WTC11 (cell line): ENCODE measurements at regions not wholly inside any gene's neighbourhood (a gene's known extent, or its start where the extent isn't known, plus 50 kb on each side); places are given as distances from the start of the nearest gene placed in this dataset.

ENCODE experiments used
- ATAC-seq: fragments of 200-7000 bp; cut with Tn5 transposase; 2 replicates; pipeline ENCODE4 v1.10.0; 2021; ENCODE audit warnings: mild to moderate bottlenecking, moderate library complexity
- CTCF ChIA-PET: fragments of 300-600 bp; sonication (Branson Sonifier 250); formaldehyde crosslinking; loops from one replicate; lab custom pipeline; 2021; ENCODE audit warnings: antibody characterized with exemption; lab: Charles Lee
- POLR2A ChIA-PET: fragments of 350-600 bp; sonication (Branson Sonifier 250); formaldehyde crosslinking; loops from one replicate; lab custom pipeline; 2021; ENCODE audit warnings: antibody characterized with exemption; lab: Charles Lee
- DNase-seq: peaks from one replicate; pipeline ENCODE4 v3.0.0; 2021; ENCODE audit warnings: low spot score
- H3K27ac Mint-ChIP-seq: 2 replicates; pipeline ENCODE4 v1.8.0; 2021; ENCODE audit warnings: mixed read lengths
- H3K27me3 Mint-ChIP-seq: 2 replicates; pipeline ENCODE4 v1.8.0; 2021; ENCODE audit warnings: low read depth, mild to moderate bottlenecking, moderate library complexity, mixed read lengths
- H3K36me3 Mint-ChIP-seq: 2 replicates; pipeline ENCODE4 v1.8.0; 2021; ENCODE audit warnings: mixed read lengths
- H3K4me1 Mint-ChIP-seq: 2 replicates; pipeline ENCODE4 v1.8.0; 2022; ENCODE audit warnings: mixed read lengths
- H3K4me3 Mint-ChIP-seq: 2 replicates; pipeline ENCODE4 v1.8.0; 2021; ENCODE audit warnings: mild to moderate bottlenecking, moderate library complexity, mixed read lengths
- H3K9me3 Mint-ChIP-seq: 2 replicates; pipeline ENCODE4 v1.8.0; 2021; ENCODE audit warnings: mixed read lengths
- ATF1 ChIP-seq: sonication (generic); formaldehyde crosslinking; IDR thresholded peaks from 2 replicates; pipeline ENCODE4 v1.8.1; 2023; ENCODE audit warnings: mild to moderate bottlenecking, moderate library complexity, missing genetic modification reagents
- ELF4 ChIP-seq: sonication (generic); formaldehyde crosslinking; IDR thresholded peaks from 2 replicates; pipeline ENCODE4 v1.8.1; 2022; ENCODE audit warnings: low read depth, mild to moderate bottlenecking, moderate library complexity, missing genetic modification reagents
- EMX1 ChIP-seq: fragments of 250-450 bp; sonication (Bioruptor Pico); IDR thresholded peaks from 2 replicates; pipeline ENCODE4 v1.8.0; 2021; ENCODE audit warnings: mild to moderate bottlenecking
- FOXJ3 ChIP-seq: sonication (generic); formaldehyde crosslinking; IDR thresholded peaks from 2 replicates; pipeline ENCODE4 v1.9.0; 2021; ENCODE audit warnings: missing genetic modification reagents, mild to moderate bottlenecking, borderline replicate concordance
- GABPB1 ChIP-seq: sonication (generic); formaldehyde crosslinking; IDR thresholded peaks from 2 replicates; pipeline ENCODE4 v1.8.1; 2023; ENCODE audit warnings: mild to moderate bottlenecking, missing genetic modification reagents
- GRHL2 ChIP-seq: fragments of 250-450 bp; sonication (Bioruptor Pico); IDR thresholded peaks from 2 replicates; pipeline ENCODE4 v1.8.0; 2022; ENCODE audit warnings: mild to moderate bottlenecking, moderate library complexity; ENCODE audit not compliant: insufficient replicate concordance, severe bottlenecking
- GTF2I ChIP-seq: fragments of 250-450 bp; sonication (Bioruptor Pico); conservative IDR thresholded peaks from 2 replicates; pipeline ENCODE4 v1.4.0; 2021; ENCODE audit warnings: mild to moderate bottlenecking
- KAT7 ChIP-seq: sonication (generic); formaldehyde crosslinking; IDR thresholded peaks from 2 replicates; pipeline ENCODE4 v1.8.1; 2023; ENCODE audit warnings: missing genetic modification reagents, mild to moderate bottlenecking, borderline replicate concordance
- OVOL2 ChIP-seq: fragments of 250-450 bp; sonication (Bioruptor Pico); IDR thresholded peaks from 2 replicates; pipeline ENCODE4 v1.9.0; 2021; ENCODE audit warnings: mild to moderate bottlenecking, borderline replicate concordance
- PRRX2 ChIP-seq: fragments of 250-450 bp; sonication (Bioruptor Pico); IDR thresholded peaks from 2 replicates; pipeline ENCODE4 v1.8.0; 2021; ENCODE audit warnings: mild to moderate bottlenecking
- TCF7 ChIP-seq: sonication (generic); formaldehyde crosslinking; IDR thresholded peaks from 2 replicates; pipeline ENCODE4 v1.8.0; 2022; ENCODE audit warnings: mild to moderate bottlenecking, low read depth, missing genetic modification reagents, moderate library complexity
- ZNF219 ChIP-seq: sonication (generic); formaldehyde crosslinking; IDR thresholded peaks from 2 replicates; pipeline ENCODE4 v1.8.0; 2023; ENCODE audit warnings: missing genetic modification reagents, mild to moderate bottlenecking, borderline replicate concordance
- ZNF232 ChIP-seq: sonication (generic); formaldehyde crosslinking; IDR thresholded peaks from 2 replicates; pipeline ENCODE4 v1.8.0; 2022; ENCODE audit warnings: mild to moderate bottlenecking, missing genetic modification reagents
- ZNF263 ChIP-seq: sonication (generic); formaldehyde crosslinking; IDR thresholded peaks from 2 replicates; pipeline ENCODE4 v1.8.1; 2022; ENCODE audit warnings: low read depth, mild to moderate bottlenecking, moderate library complexity, missing genetic modification reagents
- ZNF317 ChIP-seq: sonication (generic); formaldehyde crosslinking; IDR thresholded peaks from 2 replicates; pipeline ENCODE4 v1.8.1; 2023; ENCODE audit warnings: low read depth, mild to moderate bottlenecking, moderate library complexity, missing genetic modification reagents, borderline replicate concordance
- ZNF396 ChIP-seq: fragments of 250-450 bp; sonication (Bioruptor Pico); IDR thresholded peaks from 2 replicates; pipeline ENCODE4 v1.8.0; 2021; ENCODE audit warnings: mild to moderate bottlenecking, moderate library complexity, borderline replicate concordance
- ZNF416 ChIP-seq: fragments of 250-450 bp; sonication (Bioruptor Pico); IDR thresholded peaks from 2 replicates; pipeline ENCODE4 v1.9.0; 2021; ENCODE audit warnings: mild to moderate bottlenecking, inconsistent platforms
- ZNF671 ChIP-seq: fragments of 250-450 bp; sonication (Bioruptor Pico); IDR thresholded peaks from 2 replicates; pipeline ENCODE4 v1.8.0; 2021; ENCODE audit warnings: mild to moderate bottlenecking
- ZSCAN18 ChIP-seq: fragments of 250-450 bp; sonication (Bioruptor Pico); IDR thresholded peaks from 2 replicates; pipeline ENCODE4 v2.1.2; 2022; ENCODE audit warnings: mild to moderate bottlenecking, moderate library complexity
- TF ChIP-seq, protein P1 (sequence below): fragments of 250-450 bp; sonication (Bioruptor Pico); IDR thresholded peaks from 2 replicates; pipeline ENCODE4 v1.9.0; 2021; ENCODE audit warnings: moderate library complexity, mild to moderate bottlenecking, inconsistent platforms, borderline replicate concordance
- TF ChIP-seq, protein P2 (sequence below): sonication (generic); formaldehyde crosslinking; IDR thresholded peaks from 2 replicates; pipeline ENCODE4 v1.8.1; 2023; ENCODE audit warnings: mild to moderate bottlenecking, missing genetic modification reagents
- TF ChIP-seq, protein P3 (sequence below): sonication (generic); formaldehyde crosslinking; IDR thresholded peaks from 2 replicates; pipeline ENCODE4 v1.8.1; 2022; ENCODE audit warnings: missing genetic modification reagents, borderline replicate concordance
- TF ChIP-seq, protein P4 (sequence below): sonication (generic); formaldehyde crosslinking; IDR thresholded peaks from 2 replicates; pipeline ENCODE4 v1.8.1; 2022; ENCODE audit warnings: mild to moderate bottlenecking, missing genetic modification reagents, moderate library complexity, borderline replicate concordance

DNA sequence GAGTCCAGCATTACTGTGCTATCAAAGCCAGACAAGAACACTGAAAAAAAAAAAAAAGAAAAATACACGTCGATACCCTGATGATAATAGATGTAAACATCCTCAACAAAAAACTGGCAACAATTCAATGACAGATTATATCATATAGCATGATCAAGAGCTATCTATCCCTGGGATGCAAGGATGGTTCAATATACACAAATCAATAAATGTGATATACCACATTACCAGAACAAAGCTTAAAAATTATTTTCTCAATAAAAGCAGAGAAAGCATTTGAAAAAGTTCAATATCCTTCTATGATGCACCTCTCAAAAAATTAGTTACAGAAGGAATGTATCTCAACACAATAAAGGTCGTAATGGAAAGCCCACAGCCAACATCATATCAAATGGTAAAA, 332.8 kb upstream of the MMADHC start:
- ChIA-PET CTCF (no interaction called here), POLR2A (no interaction called here)
- Mint-ChIP-seq H3K36me3 (0 out of 2 replicates have a peak, but pooled peaks cover 7% of the 10 kb centered on the region), H3K4me3 (no peak overlapping the region), H3K4me1 (peaks cover 8% of the 10 kb centered on the region), H3K27me3 (no peaks in the 10 kb centered on the region), H3K27ac (no peak overlapping the region), H3K9me3 (peaks cover 16% of the 10 kb centered on the region)
- DNase-seq (no peak), ATAC-seq (no peak)
- TF ChIP-seq, protein P1, sequence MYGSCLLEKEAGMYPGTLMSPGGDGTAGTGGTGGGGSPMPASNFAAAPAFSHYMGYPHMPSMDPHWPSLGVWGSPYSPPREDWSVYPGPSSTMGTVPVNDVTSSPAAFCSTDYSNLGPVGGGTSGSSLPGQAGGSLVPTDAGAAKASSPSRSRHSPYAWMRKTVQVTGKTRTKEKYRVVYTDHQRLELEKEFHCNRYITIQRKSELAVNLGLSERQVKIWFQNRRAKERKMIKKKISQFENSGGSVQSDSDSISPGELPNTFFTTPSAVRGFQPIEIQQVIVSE (CRISPR knock-in tag) = no peak
- no peak for TF ChIP-seq ZNF219 (CRISPR knock-in tag)
- no peak for TF ChIP-seq ATF1
- TF ChIP-seq ZSCAN18 (CRISPR knock-in tag) = no peak
- TF ChIP-seq KAT7 (CRISPR knock-in tag) = no peak
- no peak for TF ChIP-seq EMX1

DNA sequence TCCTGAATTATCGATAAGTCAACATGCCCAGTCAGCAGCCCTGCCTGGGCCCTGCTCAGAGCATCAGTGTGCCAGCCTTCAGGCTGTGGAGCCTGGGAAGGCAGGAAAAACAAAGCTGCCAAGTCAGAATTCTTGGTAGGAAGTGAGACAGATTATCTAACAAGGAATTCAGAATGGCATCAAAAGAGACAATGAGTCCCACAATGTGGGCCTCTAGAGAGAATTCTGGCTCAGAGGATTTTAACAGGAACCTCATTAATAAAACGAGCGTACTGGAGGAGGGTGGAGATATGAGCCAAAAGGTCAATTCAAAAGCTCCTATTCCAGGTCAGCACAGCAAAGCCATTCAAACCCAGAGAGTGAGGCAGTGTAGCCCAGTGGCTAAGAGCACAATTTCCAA, 327.6 kb upstream of the MMADHC start:
- POLR2A ChIA-PET = no interaction called here
- CTCF ChIA-PET = no interaction called here
- TF ChIP-seq GABPB1 (CRISPR knock-in tag) = no peak
- TF ChIP-seq ZNF396 = no peak
- TF ChIP-seq, protein P2, sequence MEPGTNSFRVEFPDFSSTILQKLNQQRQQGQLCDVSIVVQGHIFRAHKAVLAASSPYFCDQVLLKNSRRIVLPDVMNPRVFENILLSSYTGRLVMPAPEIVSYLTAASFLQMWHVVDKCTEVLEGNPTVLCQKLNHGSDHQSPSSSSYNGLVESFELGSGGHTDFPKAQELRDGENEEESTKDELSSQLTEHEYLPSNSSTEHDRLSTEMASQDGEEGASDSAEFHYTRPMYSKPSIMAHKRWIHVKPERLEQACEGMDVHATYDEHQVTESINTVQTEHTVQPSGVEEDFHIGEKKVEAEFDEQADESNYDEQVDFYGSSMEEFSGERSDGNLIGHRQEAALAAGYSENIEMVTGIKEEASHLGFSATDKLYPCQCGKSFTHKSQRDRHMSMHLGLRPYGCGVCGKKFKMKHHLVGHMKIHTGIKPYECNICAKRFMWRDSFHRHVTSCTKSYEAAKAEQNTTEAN = no peak
- TF ChIP-seq ZNF263 (CRISPR knock-in tag) = no peak
- TF ChIP-seq ZNF232 = no peak
- no peak for TF ChIP-seq OVOL2
- no peak for TF ChIP-seq ZNF317 (CRISPR knock-in tag)
- no peak for TF ChIP-seq PRRX2 (CRISPR knock-in tag)
- TF ChIP-seq, protein P3, sequence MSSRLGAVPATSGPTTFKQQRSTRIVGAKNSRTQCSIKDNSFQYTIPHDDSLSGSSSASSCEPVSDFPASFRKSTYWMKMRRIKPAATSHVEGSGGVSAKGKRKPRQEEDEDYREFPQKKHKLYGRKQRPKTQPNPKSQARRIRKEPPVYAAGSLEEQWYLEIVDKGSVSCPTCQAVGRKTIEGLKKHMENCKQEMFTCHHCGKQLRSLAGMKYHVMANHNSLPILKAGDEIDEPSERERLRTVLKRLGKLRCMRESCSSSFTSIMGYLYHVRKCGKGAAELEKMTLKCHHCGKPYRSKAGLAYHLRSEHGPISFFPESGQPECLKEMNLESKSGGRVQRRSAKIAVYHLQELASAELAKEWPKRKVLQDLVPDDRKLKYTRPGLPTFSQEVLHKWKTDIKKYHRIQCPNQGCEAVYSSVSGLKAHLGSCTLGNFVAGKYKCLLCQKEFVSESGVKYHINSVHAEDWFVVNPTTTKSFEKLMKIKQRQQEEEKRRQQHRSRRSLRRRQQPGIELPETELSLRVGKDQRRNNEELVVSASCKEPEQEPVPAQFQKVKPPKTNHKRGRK = no peak
- no peak for TF ChIP-seq ZNF671 (CRISPR knock-in tag)
- TF ChIP-seq GTF2I = no peak
- TF ChIP-seq ZNF416 (CRISPR knock-in tag) = no peak
- no peak for TF ChIP-seq ATF1
- no peak for TF ChIP-seq GRHL2 (CRISPR knock-in tag)
- TF ChIP-seq TCF7 (CRISPR knock-in tag) = no peak
- TF ChIP-seq, protein P4, sequence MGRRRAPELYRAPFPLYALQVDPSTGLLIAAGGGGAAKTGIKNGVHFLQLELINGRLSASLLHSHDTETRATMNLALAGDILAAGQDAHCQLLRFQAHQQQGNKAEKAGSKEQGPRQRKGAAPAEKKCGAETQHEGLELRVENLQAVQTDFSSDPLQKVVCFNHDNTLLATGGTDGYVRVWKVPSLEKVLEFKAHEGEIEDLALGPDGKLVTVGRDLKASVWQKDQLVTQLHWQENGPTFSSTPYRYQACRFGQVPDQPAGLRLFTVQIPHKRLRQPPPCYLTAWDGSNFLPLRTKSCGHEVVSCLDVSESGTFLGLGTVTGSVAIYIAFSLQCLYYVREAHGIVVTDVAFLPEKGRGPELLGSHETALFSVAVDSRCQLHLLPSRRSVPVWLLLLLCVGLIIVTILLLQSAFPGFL (CRISPR knock-in tag) = no peak
- TF ChIP-seq FOXJ3 (CRISPR knock-in tag) = no peak
- TF ChIP-seq ELF4 (CRISPR knock-in tag) = no peak
- TF ChIP-seq, all 79 proteins: peak for 0
- DNase-seq = no peak
- peaks cover 20% of the 10 kb centered on the region for H3K9me3 Mint-ChIP-seq
- H3K27me3 Mint-ChIP-seq = no peaks in the 10 kb centered on the region
- no peak overlapping the region for H3K4me3 Mint-ChIP-seq
- ATAC-seq = no peak
- H3K27ac Mint-ChIP-seq = no peak overlapping the region
- 0 out of 2 replicates have a peak, but pooled peaks cover 3% of the 10 kb centered on the region for H3K36me3 Mint-ChIP-seq
- no peaks in the 10 kb centered on the region for H3K4me1 Mint-ChIP-seq
